ENCODE measurements at regions not wholly inside any gene's neighbourhood (a gene's known extent, or its start where the extent isn't known, plus 50 kb on each side); places are given as distances from the start of the nearest gene placed in this dataset.

- TF ChIP-seq, protein P1, sequence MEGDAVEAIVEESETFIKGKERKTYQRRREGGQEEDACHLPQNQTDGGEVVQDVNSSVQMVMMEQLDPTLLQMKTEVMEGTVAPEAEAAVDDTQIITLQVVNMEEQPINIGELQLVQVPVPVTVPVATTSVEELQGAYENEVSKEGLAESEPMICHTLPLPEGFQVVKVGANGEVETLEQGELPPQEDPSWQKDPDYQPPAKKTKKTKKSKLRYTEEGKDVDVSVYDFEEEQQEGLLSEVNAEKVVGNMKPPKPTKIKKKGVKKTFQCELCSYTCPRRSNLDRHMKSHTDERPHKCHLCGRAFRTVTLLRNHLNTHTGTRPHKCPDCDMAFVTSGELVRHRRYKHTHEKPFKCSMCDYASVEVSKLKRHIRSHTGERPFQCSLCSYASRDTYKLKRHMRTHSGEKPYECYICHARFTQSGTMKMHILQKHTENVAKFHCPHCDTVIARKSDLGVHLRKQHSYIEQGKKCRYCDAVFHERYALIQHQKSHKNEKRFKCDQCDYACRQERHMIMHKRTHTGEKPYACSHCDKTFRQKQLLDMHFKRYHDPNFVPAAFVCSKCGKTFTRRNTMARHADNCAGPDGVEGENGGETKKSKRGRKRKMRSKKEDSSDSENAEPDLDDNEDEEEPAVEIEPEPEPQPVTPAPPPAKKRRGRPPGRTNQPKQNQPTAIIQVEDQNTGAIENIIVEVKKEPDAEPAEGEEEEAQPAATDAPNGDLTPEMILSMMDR (IDR thresholded peaks at IDR 0.05): no peak
- no peak for TF ChIP-seq ZFX (IDR thresholded peaks at IDR 0.05; ENCODE audit: borderline replicate concordance)
- no peak overlapping the region for H3K27ac ChIP-seq
Observed at GRCh38 chr6:140237251-140237650, 862.8 kb upstream of the CITED2 start.

DNA sequence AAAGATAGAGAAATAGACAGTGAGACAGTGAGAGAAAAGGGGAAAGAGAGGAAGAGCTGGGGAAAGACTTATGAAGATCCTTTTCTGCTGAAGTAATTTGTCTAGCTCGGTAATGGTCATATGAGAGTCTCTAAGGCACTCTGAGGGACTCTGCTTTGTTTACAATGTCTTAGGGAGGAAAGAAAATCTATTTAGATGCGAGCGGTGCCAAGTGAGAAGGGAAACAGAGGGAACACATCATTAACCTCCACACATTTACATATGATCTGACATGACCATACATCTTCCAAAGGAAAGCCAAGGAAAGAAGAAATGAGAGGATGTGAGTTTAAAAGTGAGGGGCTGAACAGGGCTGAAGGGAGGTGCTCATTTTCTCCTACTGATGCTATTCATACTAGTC, 862.3 kb upstream of the CITED2 start:
- TF ChIP-seq ZFX (IDR thresholded peaks at IDR 0.05; ENCODE audit: borderline replicate concordance): no peak
- TF ChIP-seq, protein P1 (IDR thresholded peaks at IDR 0.05): no peak
- no peak overlapping the region for H3K27ac ChIP-seq

GRCh38 chr6:140230282-140230681, 855.8 kb upstream of the CITED2 start:
- TF ChIP-seq, protein P1 (IDR thresholded peaks at IDR 0.05): no peak
- TF ChIP-seq ZFX (IDR thresholded peaks at IDR 0.05; ENCODE audit: borderline replicate concordance): no peak
- H3K27ac ChIP-seq: no peak overlapping the region

GRCh38 chr6:140228491-140228890, 854.0 kb upstream of the CITED2 start:
- no peak overlapping the region for H3K27ac ChIP-seq
- TF ChIP-seq, protein P1 (IDR thresholded peaks at IDR 0.05): no peak
- no peak for TF ChIP-seq ZFX (IDR thresholded peaks at IDR 0.05; ENCODE audit: borderline replicate concordance)

DNA sequence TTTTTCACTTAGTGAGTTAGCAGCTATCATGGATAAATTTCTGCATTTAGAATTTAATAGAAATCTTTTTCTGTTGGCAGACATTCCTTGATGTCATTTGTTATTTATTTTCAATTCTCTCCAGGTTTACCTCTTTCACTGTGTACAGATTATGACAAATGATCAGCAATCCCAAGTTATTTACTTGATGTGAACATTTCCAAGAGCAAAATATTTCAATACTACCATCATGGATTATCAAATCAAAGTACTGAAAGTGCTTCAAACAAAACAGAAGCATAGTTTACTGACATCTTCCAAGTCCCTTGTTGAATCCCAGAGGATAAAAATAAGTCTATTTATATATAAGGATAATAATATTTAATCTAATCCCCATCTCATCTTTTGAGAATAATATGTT, 852.2 kb upstream of the CITED2 start:
- no peak overlapping the region for H3K27ac ChIP-seq
- TF ChIP-seq, protein P1 (IDR thresholded peaks at IDR 0.05): no peak
- TF ChIP-seq ZFX (IDR thresholded peaks at IDR 0.05; ENCODE audit: borderline replicate concordance): no peak

GRCh38 chr6:140225701-140226436, 851.4 kb upstream of the CITED2 start:
- no peak overlapping the region for H3K27ac ChIP-seq
- TF ChIP-seq, protein P1 (IDR thresholded peaks at IDR 0.05): no peak
- no peak for TF ChIP-seq ZFX (IDR thresholded peaks at IDR 0.05; ENCODE audit: borderline replicate concordance)

DNA sequence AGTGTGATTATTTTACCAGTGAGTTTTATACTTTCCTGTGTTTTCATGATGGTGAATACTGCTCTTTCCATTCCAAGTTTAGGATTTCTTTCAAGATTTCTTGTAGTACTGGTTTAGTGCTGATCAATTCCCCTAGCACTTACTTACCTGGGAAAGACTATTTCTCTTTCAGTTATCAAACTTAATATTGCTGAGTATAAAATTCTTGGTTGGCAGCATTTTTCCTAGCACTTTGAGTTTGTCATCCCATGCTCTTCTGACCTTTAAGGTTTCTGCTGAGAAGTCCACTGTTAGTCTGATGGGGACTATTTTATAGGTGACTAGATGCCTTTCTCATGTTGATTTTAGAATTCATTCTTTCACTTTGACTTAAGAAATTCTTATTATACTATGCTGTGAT, 842.8 kb upstream of the CITED2 start:
- no peak overlapping the region for H3K27ac ChIP-seq

GRCh38 chr6:140209775-140210174, 835.3 kb upstream of the CITED2 start:
- no peak overlapping the region for H3K27ac ChIP-seq
- TF ChIP-seq ZFX (IDR thresholded peaks at IDR 0.05; ENCODE audit: borderline replicate concordance): no peak
- TF ChIP-seq, protein P1 (IDR thresholded peaks at IDR 0.05): no peak

More for the DNA sequence above, 842.8 kb upstream of the CITED2 start:
- TF ChIP-seq ZFX (IDR thresholded peaks at IDR 0.05; ENCODE audit: borderline replicate concordance): no peak
